Transverse colon (tissue), 4 donors: ENCODE measurements at regions not wholly inside any gene's neighbourhood (a gene's known extent, or its start where the extent isn't known, plus 50 kb on each side); places are given as distances from the start of the nearest gene placed in this dataset.

Experiments
- POLR2A ChIP-seq: fragments of 450-650 bp; IDR thresholded peaks from one replicate; pipeline ENCODE4 v1.6.1; 2016; ENCODE audit warnings: antibody characterized with exemption, mild to moderate bottlenecking, moderate library complexity
- POLR2AphosphoS5 ChIP-seq, 3 donors: sonication (generic); formaldehyde crosslinking; IDR thresholded peaks; one replicate each; pipeline ENCODE4 v1.6.1; 2016; ENCODE audit warnings: antibody characterized with exemption in 3 of 3
- TF ChIP-seq, protein P1 (sequence below), 5 experiments: fragments of 200-600 bp in 3 of 5; fragments of 450-650 bp in 2 of 5; sonication (generic) in 3 of 5; IDR thresholded peaks; 1 replicate in 2 of 5; 2 replicates in 3 of 5; pipeline ENCODE4 v1.5.1; 2016 to 2017; ENCODE audit warnings: antibody characterized with exemption in 5 of 5, inconsistent platforms in 3 of 5, mild to moderate bottlenecking in 2 of 5, moderate library complexity in 1 of 5

DNA sequence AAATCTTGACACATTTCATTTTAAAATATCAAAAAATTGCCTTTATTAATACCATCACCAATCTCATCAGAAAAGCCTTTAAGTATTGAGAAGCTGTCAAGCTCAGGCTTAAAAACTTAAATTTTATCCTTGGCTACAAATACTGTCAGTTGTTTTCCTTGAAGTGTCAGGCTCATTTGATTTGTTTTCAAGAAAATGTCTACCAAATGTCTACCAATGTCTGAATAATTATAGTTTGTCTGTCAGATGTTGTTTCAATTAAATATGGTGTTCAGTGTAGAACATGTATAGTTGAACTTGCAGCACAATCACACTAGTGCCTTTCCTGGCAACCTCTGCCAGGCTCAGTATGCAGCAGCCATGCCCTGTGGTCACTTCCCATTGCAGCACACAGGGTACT lies 455.2 kb upstream of the ADAMTS16 start:
- TF ChIP-seq, protein P1, sequence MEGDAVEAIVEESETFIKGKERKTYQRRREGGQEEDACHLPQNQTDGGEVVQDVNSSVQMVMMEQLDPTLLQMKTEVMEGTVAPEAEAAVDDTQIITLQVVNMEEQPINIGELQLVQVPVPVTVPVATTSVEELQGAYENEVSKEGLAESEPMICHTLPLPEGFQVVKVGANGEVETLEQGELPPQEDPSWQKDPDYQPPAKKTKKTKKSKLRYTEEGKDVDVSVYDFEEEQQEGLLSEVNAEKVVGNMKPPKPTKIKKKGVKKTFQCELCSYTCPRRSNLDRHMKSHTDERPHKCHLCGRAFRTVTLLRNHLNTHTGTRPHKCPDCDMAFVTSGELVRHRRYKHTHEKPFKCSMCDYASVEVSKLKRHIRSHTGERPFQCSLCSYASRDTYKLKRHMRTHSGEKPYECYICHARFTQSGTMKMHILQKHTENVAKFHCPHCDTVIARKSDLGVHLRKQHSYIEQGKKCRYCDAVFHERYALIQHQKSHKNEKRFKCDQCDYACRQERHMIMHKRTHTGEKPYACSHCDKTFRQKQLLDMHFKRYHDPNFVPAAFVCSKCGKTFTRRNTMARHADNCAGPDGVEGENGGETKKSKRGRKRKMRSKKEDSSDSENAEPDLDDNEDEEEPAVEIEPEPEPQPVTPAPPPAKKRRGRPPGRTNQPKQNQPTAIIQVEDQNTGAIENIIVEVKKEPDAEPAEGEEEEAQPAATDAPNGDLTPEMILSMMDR (IDR thresholded peaks at IDR 0.05), result no peak
- TF ChIP-seq POLR2A, result no peak
- no peak for TF ChIP-seq POLR2AphosphoS5 (IDR thresholded peaks at IDR 0.05)
